LNCaP clone FGC (cell line): ENCODE measurements at regions not wholly inside any gene's neighbourhood (a gene's known extent, or its start where the extent isn't known, plus 50 kb on each side); places are given as distances from the start of the nearest gene placed in this dataset.

Experiments used
- DNase-seq: peaks from one replicate; pipeline ENCODE4 v3.0.0-alpha.2; 2011; ENCODE audit warnings: low read depth
- H3K4me3 ChIP-seq: 2 replicates; pipeline ENCODE4 v1.5.1; 2011; ENCODE audit warnings: mild to moderate bottlenecking, low read depth, low read length, control low read depth
- TF ChIP-seq, protein P1 (sequence below): IDR thresholded peaks from 2 replicates; pipeline ENCODE4 v1.5.1; 2012; ENCODE audit warnings: mild to moderate bottlenecking; ENCODE audit not compliant: control insufficient read depth, insufficient read depth; ENCODE audit errors: extremely low read depth

DNA sequence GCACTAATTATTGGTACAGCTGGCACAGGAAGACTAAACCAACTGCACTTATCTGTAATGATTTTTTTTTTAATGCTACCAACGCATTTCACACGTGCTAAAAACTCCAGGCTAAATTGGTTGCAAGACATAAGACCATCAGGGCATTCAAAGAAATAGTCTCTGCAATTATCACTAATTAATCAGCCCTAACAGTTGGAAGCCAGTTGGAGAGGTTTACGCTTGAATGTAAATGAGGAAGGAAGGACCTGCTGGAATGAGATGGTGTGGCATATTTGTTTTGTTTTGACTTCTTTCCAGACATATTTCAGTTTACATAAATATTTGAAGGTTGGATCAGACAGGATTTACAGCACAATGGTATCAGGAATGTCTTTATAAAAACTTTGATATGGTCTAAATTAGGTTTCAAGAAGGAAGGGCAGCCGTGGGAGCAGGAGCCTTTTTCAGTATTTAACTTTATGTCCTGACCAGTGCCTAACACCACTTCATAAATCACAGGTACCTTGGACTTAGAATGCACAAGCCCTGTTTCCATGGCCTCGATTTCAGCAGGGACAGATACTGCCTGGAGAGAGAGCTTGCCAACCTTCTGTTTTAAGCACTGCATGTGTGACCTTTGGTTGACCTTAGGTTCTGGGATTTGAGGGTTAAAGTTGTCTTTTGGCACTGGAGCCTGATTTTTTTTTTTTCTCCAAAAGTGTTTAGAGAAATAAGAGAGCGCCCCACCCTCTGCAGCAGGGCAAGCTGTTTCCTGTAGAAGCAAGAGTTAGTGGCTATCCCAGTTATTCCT is 199.8 kb upstream of the MAP3K1 start:
- TF ChIP-seq, protein P1, sequence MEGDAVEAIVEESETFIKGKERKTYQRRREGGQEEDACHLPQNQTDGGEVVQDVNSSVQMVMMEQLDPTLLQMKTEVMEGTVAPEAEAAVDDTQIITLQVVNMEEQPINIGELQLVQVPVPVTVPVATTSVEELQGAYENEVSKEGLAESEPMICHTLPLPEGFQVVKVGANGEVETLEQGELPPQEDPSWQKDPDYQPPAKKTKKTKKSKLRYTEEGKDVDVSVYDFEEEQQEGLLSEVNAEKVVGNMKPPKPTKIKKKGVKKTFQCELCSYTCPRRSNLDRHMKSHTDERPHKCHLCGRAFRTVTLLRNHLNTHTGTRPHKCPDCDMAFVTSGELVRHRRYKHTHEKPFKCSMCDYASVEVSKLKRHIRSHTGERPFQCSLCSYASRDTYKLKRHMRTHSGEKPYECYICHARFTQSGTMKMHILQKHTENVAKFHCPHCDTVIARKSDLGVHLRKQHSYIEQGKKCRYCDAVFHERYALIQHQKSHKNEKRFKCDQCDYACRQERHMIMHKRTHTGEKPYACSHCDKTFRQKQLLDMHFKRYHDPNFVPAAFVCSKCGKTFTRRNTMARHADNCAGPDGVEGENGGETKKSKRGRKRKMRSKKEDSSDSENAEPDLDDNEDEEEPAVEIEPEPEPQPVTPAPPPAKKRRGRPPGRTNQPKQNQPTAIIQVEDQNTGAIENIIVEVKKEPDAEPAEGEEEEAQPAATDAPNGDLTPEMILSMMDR, result no peak
- no peak for DNase-seq
- H3K4me3 ChIP-seq, result no peak overlapping the region

DNA sequence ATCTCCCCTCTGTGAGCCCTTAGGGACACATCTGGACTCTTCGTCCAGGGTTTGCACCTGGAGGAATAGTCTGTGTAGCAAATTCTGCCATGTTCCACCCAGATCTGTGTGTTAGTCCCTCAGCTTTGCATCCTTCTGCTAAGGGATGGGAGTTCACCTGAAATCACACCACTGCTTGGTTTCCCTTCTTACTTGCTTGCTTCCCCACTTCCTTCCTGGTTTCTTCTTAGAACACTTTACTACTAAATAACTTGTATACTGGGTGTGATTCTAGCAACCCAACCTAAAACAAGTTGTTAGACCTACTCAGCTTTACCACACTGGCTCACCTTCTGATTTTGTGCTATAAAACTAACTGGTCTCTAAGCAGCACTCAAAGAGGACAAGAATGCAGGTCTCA is 202.6 kb upstream of the MAP3K1 start:
- no peak overlapping the region for H3K4me3 ChIP-seq
- TF ChIP-seq, protein P1, result no peak
- no peak for DNase-seq

DNA sequence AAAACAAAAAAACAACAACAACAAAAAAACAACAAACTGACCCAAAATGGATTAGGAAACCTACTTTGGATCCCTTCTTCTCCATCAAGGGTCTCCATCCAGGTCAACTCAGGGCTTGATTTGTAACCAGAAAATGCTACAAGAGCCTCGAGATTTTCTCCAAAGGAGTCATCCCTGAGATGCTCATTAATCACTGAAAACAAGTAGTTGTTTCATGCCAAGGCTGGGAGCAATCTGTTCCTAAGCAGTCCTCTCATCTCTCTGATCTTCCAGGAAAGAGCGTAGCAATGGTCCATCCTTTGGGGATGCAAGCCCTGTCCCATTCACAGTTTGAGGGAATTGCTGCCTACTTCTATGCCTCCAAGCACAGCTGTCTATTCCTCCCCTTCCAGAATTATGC is 203.0 kb upstream of the MAP3K1 start:
- no peak overlapping the region for H3K4me3 ChIP-seq
- DNase-seq, result no peak
- TF ChIP-seq, protein P1, result no peak

DNA sequence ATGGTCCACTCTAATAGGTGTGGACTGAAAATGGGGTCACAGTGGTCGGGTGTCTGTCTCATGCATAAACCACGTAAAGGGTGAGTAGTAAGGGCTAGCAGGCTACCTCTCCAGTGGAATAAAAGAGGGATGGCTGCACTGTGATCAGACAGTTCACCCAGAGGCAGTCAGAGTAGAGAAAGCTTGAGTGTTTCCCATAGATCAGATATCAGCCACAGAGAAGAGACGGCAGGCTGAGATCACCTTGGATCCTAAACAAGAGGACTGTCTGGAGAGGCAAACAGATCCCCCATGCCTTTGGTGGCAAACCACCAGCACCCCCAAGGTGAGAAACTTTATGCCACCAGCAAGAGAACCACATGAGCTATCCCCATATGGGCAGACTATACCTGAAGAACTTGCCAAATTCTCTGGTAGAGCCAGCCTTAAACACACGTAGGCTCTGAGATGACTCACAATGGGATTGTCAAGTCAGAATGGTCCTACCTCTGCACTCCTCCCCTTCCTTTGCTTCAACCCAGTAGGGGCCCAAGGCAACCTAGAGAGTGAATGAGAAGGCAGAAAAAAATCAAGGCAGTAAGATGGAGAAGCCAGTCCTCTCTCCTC is 205.2 kb upstream of the MAP3K1 start:
- TF ChIP-seq, protein P1, result no peak
- no peak overlapping the region for H3K4me3 ChIP-seq
- no peak for DNase-seq

DNA sequence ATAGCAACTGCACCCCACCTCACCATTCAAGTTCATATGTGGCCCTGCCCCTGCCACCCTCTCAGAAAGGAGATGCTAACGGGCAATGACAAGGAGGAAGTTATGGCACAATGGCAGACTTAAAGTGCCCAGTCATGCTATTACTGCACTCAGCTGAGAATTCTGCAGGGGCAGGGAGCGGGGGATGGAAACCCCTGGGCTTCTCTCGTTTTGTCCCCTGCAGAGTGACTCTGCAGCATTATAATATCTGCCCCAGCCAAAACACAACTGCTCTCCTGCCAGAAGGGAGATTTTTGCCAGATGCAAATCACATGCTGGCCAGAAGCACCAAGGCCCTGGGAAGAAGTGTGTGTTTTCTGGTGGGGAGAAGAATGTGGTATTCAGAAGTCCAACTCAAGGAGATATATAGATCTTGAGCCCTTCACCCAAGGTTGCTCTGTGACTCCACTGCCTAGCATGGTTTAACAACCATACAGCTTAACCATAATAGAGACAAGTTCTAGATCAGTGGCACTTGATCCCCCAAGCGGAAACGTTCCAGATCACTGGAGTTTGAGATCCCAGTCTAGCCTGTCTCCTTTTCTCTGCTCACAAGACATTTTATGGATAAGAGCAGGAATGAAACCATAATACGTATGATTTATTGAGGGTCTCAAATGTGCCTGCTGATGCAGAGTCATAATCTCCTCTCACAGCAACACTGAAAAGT is 207.0 kb upstream of the MAP3K1 start:
- TF ChIP-seq, protein P1, result no peak
- H3K4me3 ChIP-seq, result no peak overlapping the region
- no peak for DNase-seq

DNA sequence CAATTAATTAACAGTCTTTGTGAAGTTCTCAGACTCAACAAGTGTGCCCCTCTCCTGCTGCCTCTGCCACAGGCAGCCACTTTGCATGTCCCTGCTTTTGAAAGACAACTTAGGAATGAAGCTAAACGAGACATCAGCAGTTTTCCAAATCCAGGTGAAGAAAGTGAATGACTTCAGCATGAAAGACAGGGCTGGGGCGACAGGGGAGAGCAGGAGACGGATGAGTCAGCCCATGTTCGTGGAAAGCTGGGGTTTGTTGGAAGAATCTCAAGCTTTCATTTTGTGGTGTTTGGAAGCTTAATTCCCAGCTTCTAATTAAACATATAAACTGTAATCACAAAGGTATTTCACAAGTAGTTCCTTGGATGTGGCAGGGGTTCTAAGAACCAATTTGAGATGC is 207.8 kb upstream of the MAP3K1 start:
- TF ChIP-seq, protein P1, result no peak
- DNase-seq, result no peak

More for the DNA sequence above, 207.8 kb upstream of the MAP3K1 start:
- no peak overlapping the region for H3K4me3 ChIP-seq
